ENCODE measurements at regions not wholly inside any gene's neighbourhood (a gene's known extent, or its start where the extent isn't known, plus 50 kb on each side); places are given as distances from the start of the nearest gene placed in this dataset.

DNA sequence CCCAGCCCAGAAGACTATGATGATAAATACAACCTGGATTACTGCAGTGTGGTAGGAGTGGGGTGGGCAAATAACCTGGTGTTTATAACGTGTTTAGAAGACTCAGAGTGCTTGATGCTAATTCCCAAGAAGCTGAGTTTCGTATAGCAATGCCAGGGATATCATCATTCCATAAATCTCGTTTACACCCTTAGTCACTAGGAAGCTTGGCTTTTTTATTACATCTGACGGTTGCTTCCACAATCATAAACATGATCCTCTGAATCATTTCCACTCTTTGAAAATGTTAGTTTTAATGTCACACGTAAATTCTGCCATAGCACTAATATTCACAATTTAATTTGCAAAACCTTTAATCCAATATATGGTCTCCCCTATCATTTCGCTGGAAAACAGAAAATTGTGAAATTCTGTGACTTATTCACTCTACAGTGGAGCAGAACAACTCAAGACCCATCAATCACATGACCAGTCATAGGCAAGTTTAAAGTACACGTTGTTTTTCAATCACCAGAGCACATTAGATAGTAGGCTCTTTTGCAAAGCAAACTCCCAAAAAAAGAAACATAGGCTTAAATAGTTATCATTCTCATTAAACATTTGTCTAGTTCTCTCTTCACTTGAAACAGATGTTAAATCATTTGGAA, 321.0 kb downstream of the LTN1 start:
- ChIA-PET CTCF (no interaction called here), POLR2A (no interaction called here)
- BruUV-seq (replicated peaks), result no TSS peak
- H3K4me2 ChIP-seq (ENCODE audit: insufficient read depth, low read length), result no peak overlapping the region
- TF ChIP-seq POLR2A (IDR thresholded peaks at IDR 0.05; ENCODE audit: low read depth, low read length), result no peak
- peak; percentile 16 for TF ChIP-seq FOS (IDR thresholded peaks at IDR 0.05; ENCODE audit: borderline replicate concordance, insufficient read depth, low read length)
- H3K9ac ChIP-seq (replicated peaks; ENCODE audit: extremely low read depth, insufficient read depth, low read length), result no peak overlapping the region
- H3K27me3 ChIP-seq (ENCODE audit: control insufficient read depth in 2 of 2, insufficient read depth in 2 of 2, low read length in 2 of 2), result no peaks in the 10 kb centered on the region
- H3K36me3 ChIP-seq (ENCODE audit: control insufficient read depth in 2 of 2, extremely low read depth in 1 of 2, insufficient read depth in 2 of 2, low read length in 2 of 2), result no peaks in the 10 kb centered on the region
- H3K9me3 ChIP-seq (replicated peaks; ENCODE audit: control insufficient read depth, insufficient read depth, low read length), result no peaks in the 10 kb centered on the region
- H3K9me1 ChIP-seq (replicated peaks; ENCODE audit: control insufficient read depth, extremely low read depth, insufficient read depth, low read length), result no peaks in the 10 kb centered on the region
- no peak for FAIRE-seq
- peak; percentile 19 for DNase-seq (ENCODE audit: low read depth, low spot score)
- H3K79me2 ChIP-seq (ENCODE audit: control insufficient read depth, insufficient read depth, low read length), result no peaks in the 10 kb centered on the region
- no peak overlapping the region for H3K27ac ChIP-seq (ENCODE audit: insufficient read depth, low read depth, low read length)
- H3K4me1 ChIP-seq (ENCODE audit: control insufficient read depth, extremely low read depth, insufficient read depth, low read length), result peaks cover 3% of the 10 kb centered on the region
- peak overlapping the region; percentile 62 for H2AFZ ChIP-seq (ENCODE audit: low read depth, low read length)
- H3K4me3 ChIP-seq (replicated peaks in 1 of 3; ENCODE audit: insufficient read depth in 1 of 3, low read depth in 1 of 3, low read length in 3 of 3), result no peak overlapping the region
- H4K20me1 ChIP-seq (replicated peaks; ENCODE audit: control insufficient read depth, extremely low read depth, insufficient read depth, low read length), result no peaks in the 10 kb centered on the region
- dilution Hi-C loops (cut with MboI; ENCODE audit: extremely low pct_ligation_motif_present, low sequenced_read_pairs), result no loop called here
- intact Hi-C loops (cut with micrococcal nuclease), result no loop called here

DNA sequence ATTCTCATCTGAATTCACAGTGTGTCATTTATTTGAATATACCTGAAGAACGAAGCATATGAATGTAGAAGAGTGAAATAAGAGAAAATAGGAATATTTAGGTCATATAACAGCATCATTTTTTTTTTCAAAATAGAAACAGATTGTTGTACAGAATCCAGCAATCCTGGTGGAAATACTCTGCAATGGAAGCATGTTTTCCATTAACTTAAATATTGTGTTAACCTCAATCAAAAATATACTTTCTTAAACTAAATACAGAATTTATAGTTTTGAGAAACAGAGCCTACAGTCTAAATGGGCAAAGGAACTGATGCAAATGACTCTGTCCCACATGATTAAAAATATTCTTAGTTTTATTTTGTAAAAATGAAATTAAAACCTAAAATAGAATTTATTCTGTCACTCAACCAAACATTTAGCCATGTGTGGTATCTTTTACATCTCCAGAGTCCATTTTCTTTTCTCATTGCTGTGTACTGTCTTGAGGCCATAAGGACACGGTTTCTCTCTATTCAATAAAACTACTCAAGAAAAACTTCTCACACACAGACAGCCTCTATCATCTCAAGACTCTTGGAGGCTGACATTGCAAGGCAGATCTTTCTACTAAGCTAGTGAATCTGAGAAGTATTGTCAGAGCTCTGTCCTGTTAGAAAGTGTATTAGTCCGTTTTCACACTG, 322.6 kb downstream of the LTN1 start:
- Histone ChIP-seq H3K9ac (replicated peaks; ENCODE audit: extremely low read depth, insufficient read depth, low read length) (no peak overlapping the region), H4K20me1 (replicated peaks; ENCODE audit: control insufficient read depth, extremely low read depth, insufficient read depth, low read length) (no peaks in the 10 kb centered on the region), H3K27me3 (ENCODE audit: control insufficient read depth in 2 of 2, insufficient read depth in 2 of 2, low read length in 2 of 2) (no peaks in the 10 kb centered on the region), H3K27ac (ENCODE audit: insufficient read depth, low read depth, low read length) (no peak overlapping the region), H3K4me3 (replicated peaks in 1 of 3; ENCODE audit: insufficient read depth in 1 of 3, low read depth in 1 of 3, low read length in 3 of 3) (no peak overlapping the region), H3K4me1 (ENCODE audit: control insufficient read depth, extremely low read depth, insufficient read depth, low read length) (no peaks in the 10 kb centered on the region), H3K79me2 (ENCODE audit: control insufficient read depth, insufficient read depth, low read length) (no peaks in the 10 kb centered on the region), H3K9me1 (replicated peaks; ENCODE audit: control insufficient read depth, extremely low read depth, insufficient read depth, low read length) (no peaks in the 10 kb centered on the region), H3K36me3 (ENCODE audit: control insufficient read depth in 2 of 2, extremely low read depth in 1 of 2, insufficient read depth in 2 of 2, low read length in 2 of 2) (no peaks in the 10 kb centered on the region), H2AFZ (ENCODE audit: low read depth, low read length) (no peak overlapping the region), H3K4me2 (ENCODE audit: insufficient read depth, low read length) (no peak overlapping the region), H3K9me3 (replicated peaks; ENCODE audit: control insufficient read depth, insufficient read depth, low read length) (no peaks in the 10 kb centered on the region)
- POLR2A ChIA-PET, result no interaction called here
- CTCF ChIA-PET, result no interaction called here
- dilution Hi-C loops (cut with MboI; ENCODE audit: extremely low pct_ligation_motif_present, low sequenced_read_pairs), result no loop called here
- DNase-seq (ENCODE audit: low read depth, low spot score) (no peak), FAIRE-seq (no peak)
- no TSS peak for BruUV-seq (replicated peaks)
- intact Hi-C loops (cut with micrococcal nuclease), result no loop called here
- TF ChIP-seq, protein P1, sequence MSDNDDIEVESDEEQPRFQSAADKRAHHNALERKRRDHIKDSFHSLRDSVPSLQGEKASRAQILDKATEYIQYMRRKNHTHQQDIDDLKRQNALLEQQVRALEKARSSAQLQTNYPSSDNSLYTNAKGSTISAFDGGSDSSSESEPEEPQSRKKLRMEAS (IDR thresholded peaks at IDR 0.05; ENCODE audit: insufficient read depth, insufficient read length), result no peak
- no peak for TF ChIP-seq FOS (IDR thresholded peaks at IDR 0.05; ENCODE audit: borderline replicate concordance, insufficient read depth, low read length)
- no peak for TF ChIP-seq GATA2 (IDR thresholded peaks at IDR 0.05; ENCODE audit: insufficient read depth, insufficient read length, low read depth, low read length)
